MM.1S (cell line): ENCODE measurements at regions not wholly inside any gene's neighbourhood (a gene's known extent, or its start where the extent isn't known, plus 50 kb on each side); places are given as distances from the start of the nearest gene placed in this dataset.

Experiments
- DNase-seq: peaks from one replicate; pipeline ENCODE4 v3.0.0-alpha.2; 2015
- H2AFZ ChIP-seq: fragments of 300-600 bp; sonication (generic); 2 replicates; pipeline ENCODE4 v1.6.0; 2016; ENCODE audit warnings: antibody characterized with exemption, low read length
- H3F3A ChIP-seq: fragments of 300-600 bp; sonication (generic); 2 replicates; pipeline ENCODE4 v1.6.1; 2016; ENCODE audit warnings: mild to moderate bottlenecking, antibody characterized with exemption, low read length, moderate library complexity, mixed read lengths; ENCODE audit not compliant: insufficient read depth
- H3K27ac ChIP-seq: fragments of 300-600 bp; sonication (generic); 2 replicates; pipeline ENCODE4 v1.5.1; 2016; ENCODE audit warnings: mild to moderate bottlenecking, low read length
- H3K27me3 ChIP-seq: fragments of 300-600 bp; sonication (generic); replicated peaks from 2 replicates; pipeline ENCODE4 v1.6.0; 2016; ENCODE audit warnings: low read length; ENCODE audit not compliant: insufficient read depth
- H3K36me3 ChIP-seq: fragments of 300-600 bp; sonication (generic); replicated peaks from 2 replicates; pipeline ENCODE4 v1.6.1; 2016; ENCODE audit warnings: mild to moderate bottlenecking, low read length, mixed read lengths; ENCODE audit not compliant: insufficient read depth
- H3K4me1 ChIP-seq: fragments of 300-600 bp; sonication (generic); 2 replicates; pipeline ENCODE4 v1.6.1; 2016; ENCODE audit warnings: low read length, mixed read lengths
- H3K4me2 ChIP-seq: fragments of 300-600 bp; sonication (generic); 2 replicates; pipeline ENCODE4 v1.6.0; 2016; ENCODE audit warnings: low read depth, low read length
- H3K4me3 ChIP-seq: fragments of 300-600 bp; sonication (generic); 2 replicates; pipeline ENCODE4 v1.5.1; 2016; ENCODE audit warnings: low read length, mixed read lengths
- H3K79me2 ChIP-seq: fragments of 300-600 bp; sonication (generic); 2 replicates; pipeline ENCODE4 v1.6.1; 2016; ENCODE audit warnings: mixed run types, low read length, mixed read lengths
- H3K9ac ChIP-seq: fragments of 300-600 bp; sonication (generic); 2 replicates; pipeline ENCODE4 v1.6.1; 2016; ENCODE audit warnings: low read length, mixed read lengths
- H3K9me2 ChIP-seq: fragments of 300-600 bp; sonication (generic); replicated peaks from 2 replicates; pipeline ENCODE4 v1.6.1; 2016; ENCODE audit warnings: mild to moderate bottlenecking, low read length, mixed read lengths; ENCODE audit not compliant: insufficient read depth
- H3K9me3 ChIP-seq: fragments of 300-600 bp; sonication (generic); replicated peaks from 2 replicates; pipeline ENCODE4 v1.6.1; 2016; ENCODE audit warnings: mild to moderate bottlenecking, low read length, mixed read lengths; ENCODE audit not compliant: insufficient read depth
- H4K20me1 ChIP-seq: fragments of 300-600 bp; sonication (generic); 2 replicates; pipeline ENCODE4 v1.6.1; 2016; ENCODE audit warnings: mild to moderate bottlenecking, low read length, moderate library complexity, mixed read lengths; ENCODE audit not compliant: insufficient read depth
- CTCF ChIP-seq: fragments of 300-600 bp; sonication (generic); IDR thresholded peaks from 2 replicates; pipeline ENCODE4 v1.5.1; 2016; ENCODE audit warnings: antibody characterized with exemption, low read length, mixed read lengths
- EZH2 ChIP-seq: fragments of 300-600 bp; sonication (generic); optimal IDR thresholded peaks from 2 replicates; pipeline ENCODE3; 2017; ENCODE audit warnings: low read depth, mild to moderate bottlenecking, antibody characterized with exemption, low read length, mixed read lengths
- EZH2phosphoT487 ChIP-seq: fragments of 300-600 bp; sonication (generic); IDR thresholded peaks from 2 replicates; pipeline ENCODE4 v1.6.1; 2018; ENCODE audit warnings: antibody characterized with exemption, low read length

- Histone ChIP-seq H3K27ac (no peak overlapping the region), H3K9me2 (no peaks in the 10 kb centered on the region), H3K9ac (no peak overlapping the region), H4K20me1 (no peaks in the 10 kb centered on the region), H2AFZ (no peak overlapping the region), H3K4me3 (no peak overlapping the region), H3K36me3 (no peaks in the 10 kb centered on the region), H3K79me2 (no peaks in the 10 kb centered on the region), H3K4me2 (no peak overlapping the region), H3F3A (no peaks in the 10 kb centered on the region), H3K4me1 (no peaks in the 10 kb centered on the region), H3K27me3 (no peaks in the 10 kb centered on the region), H3K9me3 (no peaks in the 10 kb centered on the region)
- DNase-seq: no peak
- TF ChIP-seq EZH2: no peak
- TF ChIP-seq EZH2phosphoT487: no peak
- no peak for TF ChIP-seq CTCF
Measured at GRCh38 chr7:119172043-119172442, 947.5 kb downstream of the ANKRD7 start.

- H3K9ac ChIP-seq: no peak overlapping the region
- H3K4me3 ChIP-seq: no peak overlapping the region
- TF ChIP-seq EZH2 (no peak), CTCF (peak; percentile 94)
- peak overlapping the region; percentile 88 for H2AFZ ChIP-seq
- H3K27ac ChIP-seq: no peak overlapping the region
- no peaks in the 10 kb centered on the region for H3K4me1 ChIP-seq
- H3F3A ChIP-seq: no peaks in the 10 kb centered on the region
- H3K9me2 ChIP-seq: no peaks in the 10 kb centered on the region
- no peaks in the 10 kb centered on the region for H3K79me2 ChIP-seq
- H3K4me2 ChIP-seq: peak overlapping the region; percentile 38; the same call in 1 of the 2 replicates
- H3K27me3 ChIP-seq: no peaks in the 10 kb centered on the region
- no peaks in the 10 kb centered on the region for H4K20me1 ChIP-seq
- no peaks in the 10 kb centered on the region for H3K9me3 ChIP-seq
- DNase-seq: peak; percentile 84
- H3K36me3 ChIP-seq: no peaks in the 10 kb centered on the region
Measured at GRCh38 chr7:119175911-119176627, 951.6 kb downstream of the ANKRD7 start.

DNA sequence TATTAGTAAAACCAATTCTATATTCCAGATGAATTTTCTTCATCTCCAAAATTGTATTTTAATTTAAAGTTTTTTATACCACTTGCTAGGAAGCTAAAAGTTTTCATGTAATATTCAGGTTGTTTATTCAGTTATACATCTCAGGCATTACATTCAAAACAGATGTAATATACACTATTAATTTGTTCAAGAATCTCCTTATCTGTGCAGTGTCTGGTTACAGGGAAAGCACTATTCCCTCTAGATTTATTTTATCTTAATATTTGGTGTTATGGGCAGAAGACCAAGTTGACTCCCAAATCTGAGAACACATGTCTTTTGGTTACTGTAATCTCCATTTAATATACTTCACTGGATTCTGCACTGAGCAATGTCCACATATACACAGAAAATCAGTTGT, 953.4 kb downstream of the ANKRD7 start:
- no peaks in the 10 kb centered on the region for H3K79me2 ChIP-seq
- TF ChIP-seq EZH2 (no peak), EZH2phosphoT487 (no peak), CTCF (no peak)
- DNase-seq: peak; percentile 2

More for the DNA sequence above, 953.4 kb downstream of the ANKRD7 start:
- Histone ChIP-seq H4K20me1 (no peaks in the 10 kb centered on the region), H3K36me3 (no peaks in the 10 kb centered on the region), H3K9ac (no peak overlapping the region), H3K27me3 (no peaks in the 10 kb centered on the region), H3K4me3 (no peak overlapping the region), H3K4me2 (no peak overlapping the region), H3F3A (no peaks in the 10 kb centered on the region), H3K9me3 (no peaks in the 10 kb centered on the region), H3K4me1 (no peaks in the 10 kb centered on the region), H3K27ac (no peak overlapping the region), H2AFZ (no peak overlapping the region), H3K9me2 (no peaks in the 10 kb centered on the region)
